Progenitor cell of endocrine pancreas (in vitro differentiated cells): ENCODE measurements at regions not wholly inside any gene's neighbourhood (a gene's known extent, or its start where the extent isn't known, plus 50 kb on each side); places are given as distances from the start of the nearest gene placed in this dataset.

ENCODE experiments used
- DNase-seq: peaks from one replicate; pipeline ENCODE4 v3.0.0; 2021; ENCODE audit warnings: low spot score; ENCODE audit not compliant: unreplicated experiment
- H3K27ac Mint-ChIP-seq: 2 replicates; pipeline ENCODE4 v1.8.0; 2021; ENCODE audit warnings: mild to moderate bottlenecking, moderate library complexity, mixed read lengths
- H3K27me3 Mint-ChIP-seq: 2 replicates; pipeline ENCODE4 v1.8.0; 2021; ENCODE audit warnings: mixed read lengths
- H3K36me3 Mint-ChIP-seq: 2 replicates; pipeline ENCODE4 v1.8.0; 2022; ENCODE audit warnings: mixed read lengths; ENCODE audit not compliant: insufficient read depth
- H3K4me1 Mint-ChIP-seq: 2 replicates; pipeline ENCODE4 v1.8.0; 2021; ENCODE audit warnings: low read depth, mixed read lengths
- H3K4me3 Mint-ChIP-seq: 2 replicates; pipeline ENCODE4 v1.8.0; 2021; ENCODE audit warnings: low read depth, mild to moderate bottlenecking, moderate library complexity, mixed read lengths
- H3K9me3 Mint-ChIP-seq: 2 replicates; pipeline ENCODE4 v1.8.0; 2021; ENCODE audit warnings: low read depth, mixed read lengths
- TF ChIP-seq, protein P1 (sequence below): fragments of 200-600 bp; sonication (generic); IDR thresholded peaks from one replicate; pipeline ENCODE4 v1.5.0; 2021; ENCODE audit warnings: antibody characterized with exemption, mild to moderate bottlenecking; ENCODE audit not compliant: unreplicated experiment

DNA sequence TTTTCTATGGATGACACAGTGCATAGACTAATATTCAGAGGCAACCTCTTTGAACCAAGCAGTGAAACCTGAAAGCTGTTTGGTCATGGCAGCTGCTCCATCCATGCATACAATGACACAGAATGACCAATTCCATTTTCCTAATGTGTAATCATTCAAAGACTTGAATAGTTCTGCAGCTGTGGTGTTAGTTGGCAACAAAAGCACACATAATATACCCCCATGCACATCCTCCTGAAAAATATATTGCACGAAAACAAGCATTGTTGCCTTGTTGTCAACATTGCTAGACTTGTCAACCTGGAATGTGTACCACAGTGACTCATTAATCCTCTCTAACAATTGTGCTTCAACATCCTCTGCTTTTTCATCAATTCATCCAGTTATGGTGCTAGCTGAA is 71.0 kb upstream of the SEMA6A start:
- no peaks in the 10 kb centered on the region for H3K4me1 Mint-ChIP-seq
- TF ChIP-seq, protein P1, sequence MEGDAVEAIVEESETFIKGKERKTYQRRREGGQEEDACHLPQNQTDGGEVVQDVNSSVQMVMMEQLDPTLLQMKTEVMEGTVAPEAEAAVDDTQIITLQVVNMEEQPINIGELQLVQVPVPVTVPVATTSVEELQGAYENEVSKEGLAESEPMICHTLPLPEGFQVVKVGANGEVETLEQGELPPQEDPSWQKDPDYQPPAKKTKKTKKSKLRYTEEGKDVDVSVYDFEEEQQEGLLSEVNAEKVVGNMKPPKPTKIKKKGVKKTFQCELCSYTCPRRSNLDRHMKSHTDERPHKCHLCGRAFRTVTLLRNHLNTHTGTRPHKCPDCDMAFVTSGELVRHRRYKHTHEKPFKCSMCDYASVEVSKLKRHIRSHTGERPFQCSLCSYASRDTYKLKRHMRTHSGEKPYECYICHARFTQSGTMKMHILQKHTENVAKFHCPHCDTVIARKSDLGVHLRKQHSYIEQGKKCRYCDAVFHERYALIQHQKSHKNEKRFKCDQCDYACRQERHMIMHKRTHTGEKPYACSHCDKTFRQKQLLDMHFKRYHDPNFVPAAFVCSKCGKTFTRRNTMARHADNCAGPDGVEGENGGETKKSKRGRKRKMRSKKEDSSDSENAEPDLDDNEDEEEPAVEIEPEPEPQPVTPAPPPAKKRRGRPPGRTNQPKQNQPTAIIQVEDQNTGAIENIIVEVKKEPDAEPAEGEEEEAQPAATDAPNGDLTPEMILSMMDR = no peak
- no peaks in the 10 kb centered on the region for H3K36me3 Mint-ChIP-seq
- no peak overlapping the region for H3K27ac Mint-ChIP-seq
- H3K4me3 Mint-ChIP-seq = no peak overlapping the region
- no peak for DNase-seq
- no peaks in the 10 kb centered on the region for H3K27me3 Mint-ChIP-seq
- no peaks in the 10 kb centered on the region for H3K9me3 Mint-ChIP-seq

DNA sequence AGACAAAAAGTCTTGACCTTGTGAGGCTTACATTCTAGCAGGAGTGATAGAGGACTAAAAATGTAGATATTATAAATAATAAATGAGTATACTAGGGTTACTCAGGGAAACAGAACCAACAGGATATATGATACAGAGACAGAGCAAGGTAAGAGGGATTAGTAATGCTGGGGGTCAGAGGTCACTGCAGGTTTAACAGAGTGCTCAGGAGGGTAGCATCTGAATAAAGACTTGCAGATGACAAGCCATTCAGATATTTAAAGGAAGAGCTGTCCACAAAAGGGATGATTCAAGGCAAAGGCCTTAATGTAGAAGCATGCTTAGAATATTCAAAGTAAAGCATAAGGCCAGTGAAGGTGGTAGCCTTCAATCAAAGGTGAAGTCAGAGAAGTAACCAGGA is 65.6 kb upstream of the SEMA6A start:
- no peak for DNase-seq
- no peak overlapping the region for H3K27ac Mint-ChIP-seq
- H3K4me3 Mint-ChIP-seq = no peak overlapping the region
- TF ChIP-seq, protein P1 = no peak
- no peaks in the 10 kb centered on the region for H3K4me1 Mint-ChIP-seq
- no peaks in the 10 kb centered on the region for H3K9me3 Mint-ChIP-seq
- H3K27me3 Mint-ChIP-seq = no peaks in the 10 kb centered on the region
- no peaks in the 10 kb centered on the region for H3K36me3 Mint-ChIP-seq

DNA sequence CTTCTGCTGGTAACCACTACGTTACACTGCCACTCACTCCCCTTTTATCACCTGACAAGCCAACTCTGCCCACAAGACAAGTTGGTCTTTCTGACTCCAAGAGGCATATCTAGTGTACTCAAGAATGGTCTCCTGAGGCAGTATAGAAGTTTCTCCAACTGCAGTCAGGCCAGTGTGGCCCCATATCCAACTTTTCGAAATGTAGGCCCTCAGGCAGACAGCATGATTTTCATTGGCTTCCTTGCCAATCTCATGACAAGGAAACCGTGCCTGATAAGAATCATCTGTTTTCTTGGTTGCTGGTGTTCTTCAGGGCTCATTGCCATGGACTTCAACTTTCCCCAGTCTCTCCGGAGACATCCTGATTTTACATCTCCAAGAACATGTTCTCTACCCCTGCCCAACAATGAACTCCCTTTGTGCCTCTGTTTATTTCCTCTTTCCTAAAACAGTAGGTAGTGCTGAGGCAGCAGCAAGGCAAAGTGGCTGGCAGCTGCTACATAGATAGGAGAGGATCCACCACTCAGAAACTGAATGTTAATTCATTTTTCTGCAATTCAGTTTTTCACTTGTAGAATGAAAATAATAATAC is 62.6 kb upstream of the SEMA6A start:
- Mint-ChIP-seq H3K9me3 (no peaks in the 10 kb centered on the region), H3K27me3 (no peaks in the 10 kb centered on the region), H3K36me3 (no peaks in the 10 kb centered on the region), H3K4me3 (no peak overlapping the region), H3K4me1 (no peaks in the 10 kb centered on the region), H3K27ac (no peak overlapping the region)
- TF ChIP-seq, protein P1 = no peak
- DNase-seq = no peak

- Mint-ChIP-seq H3K36me3 (no peaks in the 10 kb centered on the region), H3K4me3 (no peak overlapping the region), H3K27ac (no peak overlapping the region), H3K9me3 (no peaks in the 10 kb centered on the region), H3K27me3 (no peaks in the 10 kb centered on the region), H3K4me1 (no peaks in the 10 kb centered on the region)
- TF ChIP-seq, protein P1 = no peak
- DNase-seq = no peak
Measured at GRCh38 chr5:116632890-116633289, 58.3 kb upstream of the SEMA6A start.

GRCh38 chr5:116631147-116631546 is 56.5 kb upstream of the SEMA6A start:
- H3K9me3 Mint-ChIP-seq = no peaks in the 10 kb centered on the region
- H3K4me3 Mint-ChIP-seq = no peak overlapping the region
- TF ChIP-seq, protein P1 = no peak
- H3K27ac Mint-ChIP-seq = no peak overlapping the region
- no peaks in the 10 kb centered on the region for H3K27me3 Mint-ChIP-seq
- DNase-seq = no peak
- H3K36me3 Mint-ChIP-seq = no peaks in the 10 kb centered on the region
- H3K4me1 Mint-ChIP-seq = no peaks in the 10 kb centered on the region
